ENCODE measurements at regions not wholly inside any gene's neighbourhood (a gene's known extent, or its start where the extent isn't known, plus 50 kb on each side); places are given as distances from the start of the nearest gene placed in this dataset.

- no peak for TF ChIP-seq POLR2A (IDR thresholded peaks at IDR 0.05; ENCODE audit: extremely low read depth, insufficient read length)
- TF ChIP-seq MAX (IDR thresholded peaks at IDR 0.05; ENCODE audit: low read depth, low read length): no peak
- DNase-seq (ENCODE audit: low read depth): no peak
- H3K4me3 ChIP-seq (ENCODE audit: low read depth, low read length): no peak overlapping the region
Measured at GRCh38 chr4:147345662-147346061, 135.2 kb upstream of the EDNRA start.

GRCh38 chr4:147347217-147347616, 133.7 kb upstream of the EDNRA start:
- TF ChIP-seq POLR2A (IDR thresholded peaks at IDR 0.05; ENCODE audit: extremely low read depth, insufficient read length): no peak
- no peak for TF ChIP-seq CTCF (IDR thresholded peaks at IDR 0.05; ENCODE audit: low read depth, low read length)
- no peak for TF ChIP-seq MYC (IDR thresholded peaks at IDR 0.05; ENCODE audit: low read depth, low read length)
- no peak for DNase-seq (ENCODE audit: low read depth)
- no peak overlapping the region for H3K4me3 ChIP-seq (ENCODE audit: low read depth, low read length)

GRCh38 chr4:147349193-147349592, 131.7 kb upstream of the EDNRA start:
- no peak overlapping the region for H3K4me3 ChIP-seq (ENCODE audit: low read depth, low read length)
- DNase-seq (ENCODE audit: low read depth): no peak
- TF ChIP-seq MYC (IDR thresholded peaks at IDR 0.05; ENCODE audit: low read depth, low read length) (no peak), POLR2A (IDR thresholded peaks at IDR 0.05; ENCODE audit: extremely low read depth, insufficient read length) (no peak), CTCF (IDR thresholded peaks at IDR 0.05; ENCODE audit: low read depth, low read length) (no peak), MAX (IDR thresholded peaks at IDR 0.05; ENCODE audit: low read depth, low read length) (no peak)

- no peak for TF ChIP-seq MYC (IDR thresholded peaks at IDR 0.05; ENCODE audit: low read depth, low read length)
- TF ChIP-seq CTCF (IDR thresholded peaks at IDR 0.05; ENCODE audit: low read depth, low read length): no peak
- no peak for TF ChIP-seq MAX (IDR thresholded peaks at IDR 0.05; ENCODE audit: low read depth, low read length)
- no peak for TF ChIP-seq POLR2A (IDR thresholded peaks at IDR 0.05; ENCODE audit: extremely low read depth, insufficient read length)
- peak; percentile 35 for DNase-seq (ENCODE audit: low read depth)
- H3K4me3 ChIP-seq (ENCODE audit: low read depth, low read length): no peak overlapping the region
Measured at GRCh38 chr4:147351083-147351787, 129.7 kb upstream of the EDNRA start.

- TF ChIP-seq MAX (IDR thresholded peaks at IDR 0.05; ENCODE audit: low read depth, low read length) (no peak), POLR2A (IDR thresholded peaks at IDR 0.05; ENCODE audit: extremely low read depth, insufficient read length) (no peak), MYC (IDR thresholded peaks at IDR 0.05; ENCODE audit: low read depth, low read length) (no peak), CTCF (IDR thresholded peaks at IDR 0.05; ENCODE audit: low read depth, low read length) (no peak)
- H3K4me3 ChIP-seq (ENCODE audit: low read depth, low read length): no peak overlapping the region
- DNase-seq (ENCODE audit: low read depth): no peak
Measured at GRCh38 chr4:147354237-147354636, 126.7 kb upstream of the EDNRA start.

GRCh38 chr4:147355032-147355656, 125.8 kb upstream of the EDNRA start:
- H3K4me3 ChIP-seq (ENCODE audit: low read depth, low read length): no peak overlapping the region
- TF ChIP-seq MAX (IDR thresholded peaks at IDR 0.05; ENCODE audit: low read depth, low read length) (no peak), MYC (IDR thresholded peaks at IDR 0.05; ENCODE audit: low read depth, low read length) (no peak), CTCF (IDR thresholded peaks at IDR 0.05; ENCODE audit: low read depth, low read length) (no peak), POLR2A (IDR thresholded peaks at IDR 0.05; ENCODE audit: extremely low read depth, insufficient read length) (no peak)
- DNase-seq (ENCODE audit: low read depth): no peak
